ENCODE measurements at regions not wholly inside any gene's neighbourhood (a gene's known extent, or its start where the extent isn't known, plus 50 kb on each side); places are given as distances from the start of the nearest gene placed in this dataset.

GRCh38 chr2:78780864-78781583, 244.5 kb upstream of the REG3G start:
- no peak for TF ChIP-seq EZH2 (IDR thresholded peaks at IDR 0.05; ENCODE audit: borderline replicate concordance, low read depth, low read length, severe bottlenecking)
- TF ChIP-seq, protein P1, sequence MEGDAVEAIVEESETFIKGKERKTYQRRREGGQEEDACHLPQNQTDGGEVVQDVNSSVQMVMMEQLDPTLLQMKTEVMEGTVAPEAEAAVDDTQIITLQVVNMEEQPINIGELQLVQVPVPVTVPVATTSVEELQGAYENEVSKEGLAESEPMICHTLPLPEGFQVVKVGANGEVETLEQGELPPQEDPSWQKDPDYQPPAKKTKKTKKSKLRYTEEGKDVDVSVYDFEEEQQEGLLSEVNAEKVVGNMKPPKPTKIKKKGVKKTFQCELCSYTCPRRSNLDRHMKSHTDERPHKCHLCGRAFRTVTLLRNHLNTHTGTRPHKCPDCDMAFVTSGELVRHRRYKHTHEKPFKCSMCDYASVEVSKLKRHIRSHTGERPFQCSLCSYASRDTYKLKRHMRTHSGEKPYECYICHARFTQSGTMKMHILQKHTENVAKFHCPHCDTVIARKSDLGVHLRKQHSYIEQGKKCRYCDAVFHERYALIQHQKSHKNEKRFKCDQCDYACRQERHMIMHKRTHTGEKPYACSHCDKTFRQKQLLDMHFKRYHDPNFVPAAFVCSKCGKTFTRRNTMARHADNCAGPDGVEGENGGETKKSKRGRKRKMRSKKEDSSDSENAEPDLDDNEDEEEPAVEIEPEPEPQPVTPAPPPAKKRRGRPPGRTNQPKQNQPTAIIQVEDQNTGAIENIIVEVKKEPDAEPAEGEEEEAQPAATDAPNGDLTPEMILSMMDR (IDR thresholded peaks at IDR 0.05; ENCODE audit: borderline replicate concordance, extremely low read depth, low read length, poor library complexity, severe bottlenecking): no peak

Data from DND-41 (cell line).